Superior temporal gyrus (tissue), 1 donor: ENCODE measurements at regions not wholly inside any gene's neighbourhood (a gene's known extent, or its start where the extent isn't known, plus 50 kb on each side); places are given as distances from the start of the nearest gene placed in this dataset.

Experiments
- DNase-seq: peaks from one replicate; pipeline ENCODE4 v3.0.0-alpha.2; 2016; ENCODE audit errors: extremely low spot score

- DNase-seq = no peak
Measured at GRCh38 chr7:131616487-131617200, 60.2 kb upstream of the PODXL start.

DNA sequence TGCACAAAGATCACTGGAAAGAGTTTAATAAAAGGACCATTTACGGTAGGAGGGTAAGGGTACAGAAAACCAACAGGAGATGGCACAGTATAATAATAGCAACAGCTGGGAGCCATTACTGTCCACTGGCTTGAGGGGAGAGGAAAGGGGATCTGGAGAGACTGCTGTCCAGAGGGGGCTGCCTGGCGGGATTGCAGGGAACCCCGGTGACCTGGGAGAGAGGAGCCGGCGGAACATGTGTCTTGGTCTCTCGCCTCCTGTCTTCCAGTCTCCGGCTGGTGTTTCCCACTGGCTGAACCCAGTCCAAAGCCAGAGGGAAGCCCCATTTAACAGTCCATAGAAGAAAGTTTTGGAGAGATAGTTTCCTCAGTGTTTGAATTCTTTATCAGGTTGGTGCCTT is 57.5 kb upstream of the PODXL start:
- DNase-seq = no peak

GRCh38 chr7:131610007-131610406 is 53.6 kb upstream of the PODXL start:
- DNase-seq = no peak

DNA sequence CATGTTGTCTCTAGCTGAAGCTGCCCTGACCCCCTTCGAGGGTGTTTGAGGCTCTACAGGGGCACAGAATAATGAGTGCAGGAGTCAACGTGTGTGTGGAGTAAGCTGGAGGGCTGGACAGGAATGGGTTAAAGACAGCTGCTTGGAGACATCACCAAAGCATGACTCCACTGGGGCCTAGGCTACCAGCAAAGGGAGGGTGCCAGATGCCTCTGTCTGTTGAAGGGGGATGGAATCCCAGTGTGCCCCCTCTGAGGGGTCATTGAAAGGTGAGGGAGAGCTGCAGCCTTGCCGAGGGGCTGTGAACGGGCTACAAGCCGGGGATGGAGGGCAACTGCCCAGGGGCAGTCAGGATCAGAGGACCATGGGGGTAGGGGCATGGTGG is 51.7 kb upstream of the PODXL start:
- DNase-seq = no peak

- DNase-seq = peak; percentile 62
Measured at GRCh38 chr7:131607291-131608115, 51.1 kb upstream of the PODXL start.

DNA sequence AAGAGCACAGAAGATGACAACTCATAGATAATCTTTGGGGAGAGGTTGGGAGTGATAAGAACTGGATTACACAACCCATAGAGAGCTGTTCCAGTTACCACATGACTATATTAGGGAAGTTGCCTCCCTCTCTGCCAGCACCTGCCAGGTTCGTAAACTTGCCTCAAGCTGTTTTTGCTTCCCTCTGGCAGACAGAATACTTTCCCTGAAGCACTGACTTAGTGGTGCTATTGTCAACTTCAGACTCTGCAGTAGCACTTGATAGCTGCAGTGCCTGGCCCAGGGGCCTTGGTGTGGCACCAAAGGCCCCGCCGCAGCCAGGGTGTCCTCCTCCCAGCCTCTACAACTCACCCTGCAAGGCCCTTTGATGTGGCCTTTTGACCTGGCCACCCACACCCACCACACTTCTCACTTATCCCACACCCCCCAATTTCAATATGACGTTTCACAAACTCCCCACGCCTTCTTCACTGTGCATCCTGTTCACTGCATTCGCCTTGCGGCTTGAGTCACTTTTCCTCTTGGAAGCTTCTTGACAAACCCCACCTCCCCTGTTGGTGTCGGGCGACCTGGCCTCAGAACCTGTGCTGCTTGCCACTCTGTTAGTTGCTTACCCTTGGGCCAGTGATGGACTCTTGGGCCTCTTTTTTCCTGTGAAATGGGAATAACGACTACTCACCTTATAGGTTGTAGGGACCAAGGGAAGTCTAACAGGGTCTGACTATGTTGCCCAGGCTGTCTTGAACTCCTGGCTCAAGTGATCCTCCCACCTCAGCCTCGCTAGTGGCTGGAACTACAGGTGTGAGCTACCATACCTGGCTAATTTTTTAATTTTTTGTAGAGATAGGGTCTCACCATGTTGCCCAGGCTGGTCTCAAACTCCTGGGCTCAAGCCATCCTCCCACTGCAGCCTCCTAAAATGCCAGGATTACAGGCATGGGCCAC is 50.2 kb upstream of the PODXL start:
- no peak for DNase-seq
